Neural crest cell (in vitro differentiated cells): ENCODE measurements at regions not wholly inside any gene's neighbourhood (a gene's known extent, or its start where the extent isn't known, plus 50 kb on each side); places are given as distances from the start of the nearest gene placed in this dataset.

Source experiments
- DNase-seq: peaks from one replicate; pipeline ENCODE4 v3.0.0; 2021; ENCODE audit warnings: low read depth, mixed read lengths, low spot score
- H3K27ac Mint-ChIP-seq: one replicate; pipeline ENCODE4 v1.8.0; 2021; ENCODE audit warnings: mild to moderate bottlenecking, mixed read lengths; ENCODE audit not compliant: unreplicated experiment
- H3K27me3 Mint-ChIP-seq: 2 replicates; pipeline ENCODE4 v1.8.0; 2021; ENCODE audit warnings: low read depth, mild to moderate bottlenecking, mixed read lengths
- H3K36me3 Mint-ChIP-seq: 2 replicates; pipeline ENCODE4 v1.8.0; 2021; ENCODE audit warnings: low read depth, mild to moderate bottlenecking, mixed read lengths
- H3K4me1 Mint-ChIP-seq: 2 replicates; pipeline ENCODE4 v1.8.0; 2021; ENCODE audit warnings: mixed read lengths
- H3K4me3 Mint-ChIP-seq: one replicate; pipeline ENCODE4 v1.8.0; 2021; ENCODE audit warnings: mild to moderate bottlenecking, mixed read lengths
- H3K9me3 Mint-ChIP-seq: 2 replicates; pipeline ENCODE4 v1.8.0; 2021; ENCODE audit warnings: mixed read lengths
- TF ChIP-seq, protein P1 (sequence below): fragments of 200-600 bp; sonication (generic); conservative IDR thresholded peaks from 2 replicates; pipeline ENCODE4 v1.5.0; 2021; ENCODE audit warnings: antibody characterized with exemption, mild to moderate bottlenecking

GRCh38 chr2:41912337-41912736, 135.5 kb upstream of the PKDCC start:
- peaks cover 4% of the 10 kb centered on the region for H3K4me1 Mint-ChIP-seq
- H3K27me3 Mint-ChIP-seq: no peaks in the 10 kb centered on the region
- no peaks in the 10 kb centered on the region for H3K36me3 Mint-ChIP-seq
- no peak overlapping the region for H3K4me3 Mint-ChIP-seq
- DNase-seq: no peak
- TF ChIP-seq, protein P1, sequence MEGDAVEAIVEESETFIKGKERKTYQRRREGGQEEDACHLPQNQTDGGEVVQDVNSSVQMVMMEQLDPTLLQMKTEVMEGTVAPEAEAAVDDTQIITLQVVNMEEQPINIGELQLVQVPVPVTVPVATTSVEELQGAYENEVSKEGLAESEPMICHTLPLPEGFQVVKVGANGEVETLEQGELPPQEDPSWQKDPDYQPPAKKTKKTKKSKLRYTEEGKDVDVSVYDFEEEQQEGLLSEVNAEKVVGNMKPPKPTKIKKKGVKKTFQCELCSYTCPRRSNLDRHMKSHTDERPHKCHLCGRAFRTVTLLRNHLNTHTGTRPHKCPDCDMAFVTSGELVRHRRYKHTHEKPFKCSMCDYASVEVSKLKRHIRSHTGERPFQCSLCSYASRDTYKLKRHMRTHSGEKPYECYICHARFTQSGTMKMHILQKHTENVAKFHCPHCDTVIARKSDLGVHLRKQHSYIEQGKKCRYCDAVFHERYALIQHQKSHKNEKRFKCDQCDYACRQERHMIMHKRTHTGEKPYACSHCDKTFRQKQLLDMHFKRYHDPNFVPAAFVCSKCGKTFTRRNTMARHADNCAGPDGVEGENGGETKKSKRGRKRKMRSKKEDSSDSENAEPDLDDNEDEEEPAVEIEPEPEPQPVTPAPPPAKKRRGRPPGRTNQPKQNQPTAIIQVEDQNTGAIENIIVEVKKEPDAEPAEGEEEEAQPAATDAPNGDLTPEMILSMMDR: no peak
- no peak overlapping the region for H3K27ac Mint-ChIP-seq
- H3K9me3 Mint-ChIP-seq: no peaks in the 10 kb centered on the region

- no peak overlapping the region for H3K27ac Mint-ChIP-seq
- no peaks in the 10 kb centered on the region for H3K27me3 Mint-ChIP-seq
- no peak for DNase-seq
- H3K9me3 Mint-ChIP-seq: no peaks in the 10 kb centered on the region
- no peak overlapping the region for H3K4me3 Mint-ChIP-seq
- H3K4me1 Mint-ChIP-seq: peaks cover 4% of the 10 kb centered on the region
- no peaks in the 10 kb centered on the region for H3K36me3 Mint-ChIP-seq
- TF ChIP-seq, protein P1: no peak
These were observed 135.0 kb upstream of the PKDCC start for GRCh38 chr2:41912776-41913175.

DNA sequence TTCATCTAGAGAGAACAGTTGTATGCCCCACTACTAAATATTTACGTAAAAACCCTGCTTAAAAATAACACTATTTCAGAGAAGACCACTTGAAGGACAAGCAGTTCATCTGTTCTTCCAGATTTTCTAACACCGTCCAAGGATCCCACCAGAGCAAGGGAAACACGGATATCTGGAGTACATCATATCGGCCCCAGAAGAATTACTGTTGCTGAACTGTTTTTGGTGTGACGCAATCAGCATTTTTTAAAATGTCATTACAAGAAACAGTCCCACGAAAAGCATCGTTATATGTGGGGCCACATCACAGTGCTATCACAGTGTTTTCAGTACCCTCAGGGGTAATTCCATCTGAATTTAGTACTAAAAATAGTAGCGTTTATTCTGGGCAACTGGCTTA, 134.5 kb upstream of the PKDCC start:
- no peak for DNase-seq
- TF ChIP-seq, protein P1: no peak
- no peak overlapping the region for H3K4me3 Mint-ChIP-seq
- peaks cover 4% of the 10 kb centered on the region for H3K4me1 Mint-ChIP-seq
- no peaks in the 10 kb centered on the region for H3K36me3 Mint-ChIP-seq
- H3K27me3 Mint-ChIP-seq: no peaks in the 10 kb centered on the region
- no peaks in the 10 kb centered on the region for H3K9me3 Mint-ChIP-seq
- no peak overlapping the region for H3K27ac Mint-ChIP-seq

- H3K4me1 Mint-ChIP-seq: peaks cover 4% of the 10 kb centered on the region
- H3K27me3 Mint-ChIP-seq: no peaks in the 10 kb centered on the region
- TF ChIP-seq, protein P1: no peak
- no peak for DNase-seq
- no peaks in the 10 kb centered on the region for H3K36me3 Mint-ChIP-seq
- H3K9me3 Mint-ChIP-seq: no peaks in the 10 kb centered on the region
- no peak overlapping the region for H3K4me3 Mint-ChIP-seq
- no peak overlapping the region for H3K27ac Mint-ChIP-seq
These were observed 133.8 kb upstream of the PKDCC start for GRCh38 chr2:41913921-41914609.

GRCh38 chr2:41914936-41915335, 132.9 kb upstream of the PKDCC start:
- TF ChIP-seq, protein P1: no peak
- Mint-ChIP-seq H3K4me1 (peaks cover under 1% of the 10 kb centered on the region), H3K9me3 (no peaks in the 10 kb centered on the region), H3K4me3 (no peak overlapping the region), H3K27ac (no peak overlapping the region), H3K36me3 (no peaks in the 10 kb centered on the region), H3K27me3 (no peaks in the 10 kb centered on the region)
- DNase-seq: no peak
